MM.1S (cell line): ENCODE measurements at regions not wholly inside any gene's neighbourhood (a gene's known extent, or its start where the extent isn't known, plus 50 kb on each side); places are given as distances from the start of the nearest gene placed in this dataset.

ENCODE experiments used
- EZH2 ChIP-seq: fragments of 300-600 bp; sonication (generic); optimal IDR thresholded peaks from 2 replicates; pipeline ENCODE3; 2017; ENCODE audit warnings: low read depth, mild to moderate bottlenecking, antibody characterized with exemption, low read length, mixed read lengths
- EZH2phosphoT487 ChIP-seq: fragments of 300-600 bp; sonication (generic); IDR thresholded peaks from 2 replicates; pipeline ENCODE4 v1.6.1; 2018; ENCODE audit warnings: antibody characterized with exemption, low read length
- TF ChIP-seq, protein P1 (sequence below): fragments of 300-600 bp; sonication (generic); IDR thresholded peaks from 2 replicates; pipeline ENCODE4 v1.5.1; 2016; ENCODE audit warnings: antibody characterized with exemption, low read length, mixed read lengths

DNA sequence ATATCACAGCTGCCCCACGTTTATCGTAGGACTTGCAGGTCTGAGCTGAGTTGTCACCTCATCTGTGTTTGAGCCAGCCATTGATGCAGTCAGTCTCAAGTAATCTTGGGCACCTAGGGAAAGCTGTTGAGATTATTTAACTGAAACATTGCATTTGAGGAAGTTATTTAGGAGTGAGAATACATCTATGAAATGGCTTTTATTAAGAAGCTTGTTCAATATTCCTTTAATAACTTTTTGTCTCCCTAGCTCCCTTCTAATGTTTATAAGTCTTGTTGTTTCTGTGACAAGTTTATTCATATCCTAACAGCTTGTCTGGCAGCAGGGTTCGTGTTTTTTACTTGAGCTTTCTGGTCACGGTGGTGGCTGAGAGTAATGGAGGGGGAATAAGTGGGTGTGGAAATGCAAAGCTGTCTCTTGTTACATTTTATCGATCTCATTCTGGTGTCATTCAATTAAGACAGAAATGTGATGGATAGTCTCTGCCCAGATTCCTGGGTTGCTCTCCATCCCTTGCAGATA is 555.9 kb downstream of the USP25 start:
- TF ChIP-seq, protein P1, sequence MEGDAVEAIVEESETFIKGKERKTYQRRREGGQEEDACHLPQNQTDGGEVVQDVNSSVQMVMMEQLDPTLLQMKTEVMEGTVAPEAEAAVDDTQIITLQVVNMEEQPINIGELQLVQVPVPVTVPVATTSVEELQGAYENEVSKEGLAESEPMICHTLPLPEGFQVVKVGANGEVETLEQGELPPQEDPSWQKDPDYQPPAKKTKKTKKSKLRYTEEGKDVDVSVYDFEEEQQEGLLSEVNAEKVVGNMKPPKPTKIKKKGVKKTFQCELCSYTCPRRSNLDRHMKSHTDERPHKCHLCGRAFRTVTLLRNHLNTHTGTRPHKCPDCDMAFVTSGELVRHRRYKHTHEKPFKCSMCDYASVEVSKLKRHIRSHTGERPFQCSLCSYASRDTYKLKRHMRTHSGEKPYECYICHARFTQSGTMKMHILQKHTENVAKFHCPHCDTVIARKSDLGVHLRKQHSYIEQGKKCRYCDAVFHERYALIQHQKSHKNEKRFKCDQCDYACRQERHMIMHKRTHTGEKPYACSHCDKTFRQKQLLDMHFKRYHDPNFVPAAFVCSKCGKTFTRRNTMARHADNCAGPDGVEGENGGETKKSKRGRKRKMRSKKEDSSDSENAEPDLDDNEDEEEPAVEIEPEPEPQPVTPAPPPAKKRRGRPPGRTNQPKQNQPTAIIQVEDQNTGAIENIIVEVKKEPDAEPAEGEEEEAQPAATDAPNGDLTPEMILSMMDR = no peak
- TF ChIP-seq EZH2 = no peak
- TF ChIP-seq EZH2phosphoT487 = no peak
